AG10803 (cell line): ENCODE measurements at regions not wholly inside any gene's neighbourhood (a gene's known extent, or its start where the extent isn't known, plus 50 kb on each side); places are given as distances from the start of the nearest gene placed in this dataset.

Experiments used
- DNase-seq: peaks from one replicate; pipeline ENCODE4 v3.0.0; 2010; ENCODE audit warnings: low read depth
- H3K4me3 ChIP-seq: 2 replicates; pipeline ENCODE4 v1.5.1; 2011; ENCODE audit warnings: mild to moderate bottlenecking, low read length, control low read depth
- TF ChIP-seq, protein P1 (sequence below): conservative IDR thresholded peaks from 2 replicates; pipeline ENCODE4 v1.5.1; 2011; ENCODE audit warnings: mild to moderate bottlenecking, low read length, control low read depth, inconsistent platforms

DNA sequence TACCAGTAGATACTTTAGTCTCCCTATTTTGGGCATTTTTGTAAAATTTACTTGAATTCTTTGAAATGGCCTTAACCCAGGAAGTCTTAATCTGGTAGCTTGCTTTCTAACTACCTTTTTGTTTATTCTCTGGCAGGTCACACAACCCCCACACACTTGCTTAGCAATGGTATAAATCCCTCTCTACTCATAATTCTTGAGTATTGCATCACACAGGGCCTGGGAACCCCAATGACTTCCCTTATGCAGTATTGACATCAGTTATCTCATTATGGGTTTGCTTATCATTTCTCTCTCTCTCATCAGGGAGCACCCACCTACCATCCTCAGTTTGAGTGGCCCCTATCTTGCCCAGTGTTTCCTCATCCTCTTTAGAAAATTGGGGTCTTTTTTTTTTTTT is 207.1 kb downstream of the KCNS3 start:
- no peak for DNase-seq
- TF ChIP-seq, protein P1, sequence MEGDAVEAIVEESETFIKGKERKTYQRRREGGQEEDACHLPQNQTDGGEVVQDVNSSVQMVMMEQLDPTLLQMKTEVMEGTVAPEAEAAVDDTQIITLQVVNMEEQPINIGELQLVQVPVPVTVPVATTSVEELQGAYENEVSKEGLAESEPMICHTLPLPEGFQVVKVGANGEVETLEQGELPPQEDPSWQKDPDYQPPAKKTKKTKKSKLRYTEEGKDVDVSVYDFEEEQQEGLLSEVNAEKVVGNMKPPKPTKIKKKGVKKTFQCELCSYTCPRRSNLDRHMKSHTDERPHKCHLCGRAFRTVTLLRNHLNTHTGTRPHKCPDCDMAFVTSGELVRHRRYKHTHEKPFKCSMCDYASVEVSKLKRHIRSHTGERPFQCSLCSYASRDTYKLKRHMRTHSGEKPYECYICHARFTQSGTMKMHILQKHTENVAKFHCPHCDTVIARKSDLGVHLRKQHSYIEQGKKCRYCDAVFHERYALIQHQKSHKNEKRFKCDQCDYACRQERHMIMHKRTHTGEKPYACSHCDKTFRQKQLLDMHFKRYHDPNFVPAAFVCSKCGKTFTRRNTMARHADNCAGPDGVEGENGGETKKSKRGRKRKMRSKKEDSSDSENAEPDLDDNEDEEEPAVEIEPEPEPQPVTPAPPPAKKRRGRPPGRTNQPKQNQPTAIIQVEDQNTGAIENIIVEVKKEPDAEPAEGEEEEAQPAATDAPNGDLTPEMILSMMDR = no peak
- no peak overlapping the region for H3K4me3 ChIP-seq

- TF ChIP-seq, protein P1 = no peak
- no peak for DNase-seq
- H3K4me3 ChIP-seq = no peak overlapping the region
These were observed 205.9 kb downstream of the KCNS3 start for GRCh38 chr2:18084376-18084775.

DNA sequence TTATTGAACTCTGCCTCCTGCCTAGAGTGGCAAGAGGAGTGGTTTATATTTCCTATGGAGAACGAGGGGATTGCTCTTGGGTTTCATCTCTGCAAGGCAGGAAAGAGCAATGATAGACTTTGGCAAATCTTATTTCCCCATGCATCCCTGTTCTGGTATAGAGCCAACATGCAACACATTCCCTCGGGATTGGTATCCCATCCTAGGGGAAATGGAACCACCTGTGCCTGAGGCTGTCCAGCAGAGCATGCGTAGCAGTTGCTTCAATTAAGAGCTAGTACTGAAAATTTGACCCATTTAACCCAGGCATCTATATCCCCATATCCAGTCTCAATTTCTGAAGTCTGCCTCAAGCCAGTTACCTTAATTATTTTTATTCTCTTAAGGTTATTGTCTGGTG is 205.3 kb downstream of the KCNS3 start:
- DNase-seq = no peak
- TF ChIP-seq, protein P1 = no peak

DNA sequence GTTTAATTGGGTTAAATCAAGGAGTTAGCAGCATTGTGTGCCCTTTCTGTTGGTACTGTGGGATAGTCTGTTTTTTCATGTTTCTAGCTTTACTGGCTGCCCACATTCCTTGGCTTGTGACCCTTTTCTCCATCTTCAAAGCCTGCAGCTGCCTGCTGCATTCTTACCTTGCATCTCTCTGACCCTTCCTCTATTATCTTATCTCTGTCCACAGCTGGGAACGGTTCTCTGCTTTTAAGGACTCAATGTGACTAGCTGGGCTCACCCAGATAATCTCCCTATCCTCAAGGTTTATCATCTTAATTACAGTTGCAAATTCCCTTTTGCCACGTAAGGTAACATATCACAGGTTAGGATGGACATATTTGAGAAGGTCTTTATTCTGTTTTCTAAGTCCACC is 199.7 kb downstream of the KCNS3 start:
- no peak overlapping the region for H3K4me3 ChIP-seq

More for the DNA sequence above, 205.3 kb downstream of the KCNS3 start:
- no peak overlapping the region for H3K4me3 ChIP-seq

GRCh38 chr2:18077704-18078103 is 199.2 kb downstream of the KCNS3 start:
- TF ChIP-seq, protein P1 = no peak
- peak; percentile 91 for DNase-seq
- H3K4me3 ChIP-seq = no peak overlapping the region

More for the DNA sequence above, 199.7 kb downstream of the KCNS3 start:
- no peak for DNase-seq
- TF ChIP-seq, protein P1 = no peak

DNA sequence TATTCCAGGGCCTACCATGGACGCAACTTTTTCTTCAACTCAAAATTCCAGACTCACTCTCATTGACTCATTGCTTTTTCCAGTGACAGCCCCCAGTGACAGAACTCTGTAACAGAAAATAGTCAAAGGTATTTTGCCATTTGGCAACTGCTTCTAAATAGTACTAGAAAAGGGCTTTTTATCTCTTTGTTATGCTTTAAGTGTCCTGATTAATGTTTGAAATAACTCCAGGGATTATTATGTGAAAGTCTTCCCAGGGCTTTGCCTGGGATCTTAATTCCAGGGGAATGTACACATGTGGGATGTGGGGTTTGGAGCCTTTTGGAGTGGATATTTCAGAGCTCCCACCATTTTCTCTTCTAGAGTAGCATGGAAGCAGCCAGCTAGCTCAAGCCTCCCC is 198.8 kb downstream of the KCNS3 start:
- DNase-seq = peak; percentile 45
- no peak overlapping the region for H3K4me3 ChIP-seq
- TF ChIP-seq, protein P1 = no peak

GRCh38 chr2:18074476-18074875 is 196.0 kb downstream of the KCNS3 start:
- TF ChIP-seq, protein P1 = no peak
- DNase-seq = no peak
- no peak overlapping the region for H3K4me3 ChIP-seq
